GM12878 (cell line): ENCODE measurements at regions not wholly inside any gene's neighbourhood (a gene's known extent, or its start where the extent isn't known, plus 50 kb on each side); places are given as distances from the start of the nearest gene placed in this dataset.

Experiments used
- ATAC-seq: fragments of 200-7000 bp; cut with Tn5 transposase; 3 replicates; pipeline ENCODE4 v1.9.1; 2020; ENCODE audit warnings: mild to moderate bottlenecking, moderate library complexity
- BruUV-seq: library from RNA; stranded (reverse); fragments of 400-500 nt; replicated peaks from 2 replicates; lab custom pipeline; 2021; lab: Mats Ljungman, UMichigan
- CTCF ChIA-PET: fragments of 300-600 bp; sonication (Branson Sonifier 250); formaldehyde crosslinking; extraction: SDS; loops from one replicate; lab custom pipeline; 2021; ENCODE audit warnings: inconsistent platforms; lab: Yijun Ruan, JAX
- POLR2A ChIA-PET: fragments of 350-600 bp; formaldehyde crosslinking; extraction: SDS; loops from one replicate; lab custom pipeline; 2021; ENCODE audit warnings: inconsistent platforms; lab: Charles Lee
- RAD21 ChIA-PET: fragments of 300-600 bp; sonication (Branson Sonifier 250); formaldehyde crosslinking; loops from one replicate; lab custom pipeline; 2023; ENCODE audit warnings: antibody characterized with exemption; ENCODE audit not compliant: unreplicated experiment; lab: Charles Lee
- SMC1A ChIA-PET: fragments of 300-600 bp; sonication (Branson Sonifier 250); formaldehyde crosslinking; loops from one replicate; lab custom pipeline; 2023; ENCODE audit not compliant: unreplicated experiment, uncharacterized antibody; lab: Charles Lee
- DNase-seq: peaks from one replicate; pipeline ENCODE4 v3.0.0-alpha.2; 2011; ENCODE audit warnings: low read depth, low spot score
- FAIRE-seq: peaks from 3 replicates; lab custom pipeline; 2011; peaks lifted over from hg19 to GRCh38; lab: Jason Lieb, UNC
- H2AFZ ChIP-seq: 2 replicates; pipeline ENCODE4 v1.6.0; 2011; ENCODE audit warnings: low read depth, low read length, control low read depth; ENCODE audit not compliant: control insufficient read depth
- H3K27ac ChIP-seq: 2 replicates; pipeline ENCODE4 v1.5.1; 2011; ENCODE audit warnings: control low read depth; ENCODE audit not compliant: control insufficient read depth, insufficient read depth
- H3K27me3 ChIP-seq, 2 experiments: replicated peaks in 1 of 2; 2 replicates each; pipeline versions ENCODE4 v1.6.0 to v1.6.1; 2011; ENCODE audit warnings: low read length in 1 of 2; ENCODE audit not compliant: control insufficient read depth in 2 of 2, insufficient read depth in 2 of 2
- H3K36me3 ChIP-seq, 2 experiments: 2 replicates each; pipeline ENCODE4 v1.5.1; 2011; ENCODE audit warnings: low read length in 1 of 2; ENCODE audit not compliant: control insufficient read depth in 2 of 2, insufficient read depth in 2 of 2
- H3K4me1 ChIP-seq: 2 replicates; pipeline ENCODE4 v1.6.1; 2011; ENCODE audit warnings: mild to moderate bottlenecking, low read length, moderate library complexity, mixed read lengths; ENCODE audit not compliant: control insufficient read depth, insufficient read depth
- H3K4me2 ChIP-seq: 2 replicates; pipeline ENCODE4 v1.6.0; 2011; ENCODE audit warnings: control low read depth; ENCODE audit not compliant: control insufficient read depth, insufficient read depth
- H3K4me3 ChIP-seq: fragments of 200-600 bp; sonication (generic); 2 replicates; pipeline ENCODE4 v1.5.1; 2016
- H3K79me2 ChIP-seq: 2 replicates; pipeline ENCODE4 v1.6.0; 2011; ENCODE audit warnings: low read length; ENCODE audit not compliant: control insufficient read depth, insufficient read depth
- H3K9ac ChIP-seq: 2 replicates; pipeline ENCODE4 v1.8.0; 2011; ENCODE audit warnings: low read length, control low read depth, mixed read lengths; ENCODE audit not compliant: control insufficient read depth, insufficient read depth
- H3K9me3 ChIP-seq: replicated peaks from 3 replicates; pipeline ENCODE4 v1.5.1; 2011; ENCODE audit warnings: mild to moderate bottlenecking, low read length; ENCODE audit not compliant: control insufficient read depth, insufficient read depth
- H4K20me1 ChIP-seq: 2 replicates; pipeline ENCODE4 v1.6.0; 2011; ENCODE audit not compliant: control insufficient read depth, insufficient read depth
- ATF3 ChIP-seq: IDR thresholded peaks from 2 replicates; pipeline ENCODE4 v1.6.1; 2011; ENCODE audit warnings: low read depth, mild to moderate bottlenecking, low read length, moderate library complexity, borderline replicate concordance; ENCODE audit errors: extremely low read depth
- ZNF24 ChIP-seq: fragments of 450-650 bp; IDR thresholded peaks from 2 replicates; pipeline ENCODE4 v1.6.1; 2017; ENCODE audit warnings: antibody characterized with exemption, mild to moderate bottlenecking
- WGBS: methylation state at CpG from one replicate; pipeline ENCODE4 v1.1.6; 2016; ENCODE audit warnings: low lambda C conversion rate; ENCODE audit not compliant: insufficient replicate concordance, insufficient coverage; ENCODE audit errors: missing lambda C conversion rate; 5-methylcytosine and 5-hydroxymethylcytosine counted together
- in situ Hi-C: fragments of 300-500 bp; cut with MboI; formaldehyde crosslinking; loops from 9 replicates; pipeline ENCODE4 v1.14.3; 2018; ENCODE audit warnings: mixed read lengths
- intact Hi-C: fragments of 100-400 bp; cut with micrococcal nuclease; formaldehyde crosslinking; loops from one replicate; pipeline ENCODE4 v1.14.2; 2022; ENCODE audit not compliant: unreplicated experiment

- intact Hi-C loops, result no loop called here
- Histone ChIP-seq H3K36me3 (no peaks in the 10 kb centered on the region), H3K4me2 (no peak overlapping the region), H4K20me1 (no peaks in the 10 kb centered on the region), H3K9ac (no peak overlapping the region), H3K4me1 (no peaks in the 10 kb centered on the region), H3K27ac (no peak overlapping the region), H3K4me3 (no peak overlapping the region), H3K79me2 (no peaks in the 10 kb centered on the region), H3K27me3 (no peaks in the 10 kb centered on the region), H3K9me3 (no peaks in the 10 kb centered on the region; the same call in 2 of the 3 replicates), H2AFZ (no peak overlapping the region)
- DNase-seq, result no peak
- ChIA-PET RAD21 (no interaction called here), POLR2A (no interaction called here), CTCF (no interaction called here), SMC1A (no interaction called here)
- WGBS, result 23% methylated on average over 6 of the region's 6 CpGs
- TF ChIP-seq ZNF24, result no peak
- FAIRE-seq, result no peak
- in situ Hi-C loops, result no loop called here
- no TSS peak for BruUV-seq
- no peak for ATAC-seq
Measured at GRCh38 chr18:78487649-78488048, 492.0 kb upstream of the SALL3 start.

- no peak for DNase-seq
- no peak for ATAC-seq
- no peak for TF ChIP-seq ATF3
- RAD21 ChIA-PET, result no interaction called here
- in situ Hi-C loops (no loop called here), intact Hi-C loops (no loop called here)
- Histone ChIP-seq H2AFZ (no peak overlapping the region), H4K20me1 (no peaks in the 10 kb centered on the region), H3K9ac (no peak overlapping the region), H3K27me3 (no peaks in the 10 kb centered on the region), H3K36me3 (no peaks in the 10 kb centered on the region), H3K4me3 (no peak overlapping the region), H3K79me2 (no peaks in the 10 kb centered on the region), H3K4me2 (no peak overlapping the region), H3K4me1 (no peaks in the 10 kb centered on the region), H3K9me3 (peaks cover 2% of the 10 kb centered on the region; the same call in 2 of the 3 replicates), H3K27ac (no peak overlapping the region)
- SMC1A ChIA-PET, result no interaction called here
- CTCF ChIA-PET, result no interaction called here
- POLR2A ChIA-PET, result no interaction called here
- no TSS peak for BruUV-seq
- WGBS, result 49% methylated on average over 19 of the region's 19 CpGs
- FAIRE-seq, result no peak
Measured at GRCh38 chr18:78492064-78492812, 487.4 kb upstream of the SALL3 start.
